ENCODE measurements at regions not wholly inside any gene's neighbourhood (a gene's known extent, or its start where the extent isn't known, plus 50 kb on each side); places are given as distances from the start of the nearest gene placed in this dataset.

DNA sequence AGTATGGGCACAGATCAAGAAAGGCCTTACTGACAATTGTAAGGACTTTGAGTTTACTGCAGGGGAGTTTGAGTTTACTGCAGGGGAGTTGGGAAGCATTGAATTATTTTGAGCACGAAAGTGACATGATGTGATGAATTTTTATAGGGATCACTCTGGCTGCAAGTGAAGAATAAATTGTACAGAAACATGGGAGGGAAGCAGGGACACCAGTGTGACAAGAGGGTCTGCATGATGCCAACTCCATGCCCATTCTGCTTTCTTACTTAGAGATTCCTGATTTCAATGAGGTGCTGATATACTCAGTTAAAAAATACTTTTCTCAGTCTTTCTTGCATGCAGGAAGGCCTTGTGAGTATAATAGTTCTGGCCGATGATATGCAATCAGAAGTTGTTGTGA is 234.4 kb downstream of the CENPF start:
- TF ChIP-seq, protein P1, sequence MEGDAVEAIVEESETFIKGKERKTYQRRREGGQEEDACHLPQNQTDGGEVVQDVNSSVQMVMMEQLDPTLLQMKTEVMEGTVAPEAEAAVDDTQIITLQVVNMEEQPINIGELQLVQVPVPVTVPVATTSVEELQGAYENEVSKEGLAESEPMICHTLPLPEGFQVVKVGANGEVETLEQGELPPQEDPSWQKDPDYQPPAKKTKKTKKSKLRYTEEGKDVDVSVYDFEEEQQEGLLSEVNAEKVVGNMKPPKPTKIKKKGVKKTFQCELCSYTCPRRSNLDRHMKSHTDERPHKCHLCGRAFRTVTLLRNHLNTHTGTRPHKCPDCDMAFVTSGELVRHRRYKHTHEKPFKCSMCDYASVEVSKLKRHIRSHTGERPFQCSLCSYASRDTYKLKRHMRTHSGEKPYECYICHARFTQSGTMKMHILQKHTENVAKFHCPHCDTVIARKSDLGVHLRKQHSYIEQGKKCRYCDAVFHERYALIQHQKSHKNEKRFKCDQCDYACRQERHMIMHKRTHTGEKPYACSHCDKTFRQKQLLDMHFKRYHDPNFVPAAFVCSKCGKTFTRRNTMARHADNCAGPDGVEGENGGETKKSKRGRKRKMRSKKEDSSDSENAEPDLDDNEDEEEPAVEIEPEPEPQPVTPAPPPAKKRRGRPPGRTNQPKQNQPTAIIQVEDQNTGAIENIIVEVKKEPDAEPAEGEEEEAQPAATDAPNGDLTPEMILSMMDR (conservative IDR thresholded peaks at IDR 0.05; ENCODE audit: low read depth, low read length) = no peak
- no peak for DNase-seq (ENCODE audit: low read depth)

DNA sequence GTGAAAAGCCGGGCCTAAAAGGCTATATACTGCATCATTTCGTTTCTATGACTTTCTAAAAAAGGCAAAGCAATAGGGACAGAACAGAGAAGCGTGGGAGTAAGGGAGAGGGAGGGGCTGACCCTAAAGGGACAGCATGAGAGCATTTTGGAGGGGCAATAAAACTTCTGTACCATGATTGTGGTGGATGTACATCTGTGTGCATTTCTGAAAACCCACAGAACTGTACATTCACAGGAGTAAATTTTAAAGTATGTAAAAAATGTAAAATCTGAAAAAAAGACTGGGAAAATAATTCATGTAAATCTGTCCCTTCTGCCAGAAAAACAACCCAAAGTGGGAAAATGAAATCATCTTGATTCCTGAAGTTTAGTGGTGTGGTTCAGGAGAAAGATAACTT is 235.4 kb downstream of the CENPF start:
- DNase-seq (ENCODE audit: low read depth) = peak; percentile 75
- H3K4me3 ChIP-seq (ENCODE audit: low read depth, low read length) = no peak overlapping the region
- TF ChIP-seq, protein P1 (conservative IDR thresholded peaks at IDR 0.05; ENCODE audit: low read depth, low read length) = no peak

More for the DNA sequence above, 234.4 kb downstream of the CENPF start:
- H3K4me3 ChIP-seq (ENCODE audit: low read depth, low read length) = no peak overlapping the region

DNA sequence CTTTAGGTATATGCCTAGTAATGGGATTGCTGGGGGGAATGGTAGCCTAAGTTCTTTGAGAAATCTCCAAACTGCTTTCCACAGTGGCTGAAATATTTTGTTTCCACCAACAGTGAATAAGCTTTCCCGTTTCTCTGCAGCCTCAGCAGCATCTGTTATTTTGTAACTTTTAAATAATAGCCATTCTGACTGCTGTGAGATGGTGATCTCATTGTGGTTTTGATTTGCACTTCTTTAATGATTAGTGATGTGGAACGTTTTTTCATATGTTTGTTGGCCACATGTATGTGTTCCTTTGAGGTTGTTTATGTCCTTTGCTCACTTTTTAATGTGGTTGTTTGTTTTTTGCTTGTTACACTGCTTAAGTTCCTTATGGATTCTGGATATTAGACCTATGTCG is 237.4 kb downstream of the CENPF start:
- TF ChIP-seq, protein P1 (conservative IDR thresholded peaks at IDR 0.05; ENCODE audit: low read depth, low read length) = no peak
- H3K4me3 ChIP-seq (ENCODE audit: low read depth, low read length) = no peak overlapping the region
- peak; percentile 49 for DNase-seq (ENCODE audit: low read depth)

DNA sequence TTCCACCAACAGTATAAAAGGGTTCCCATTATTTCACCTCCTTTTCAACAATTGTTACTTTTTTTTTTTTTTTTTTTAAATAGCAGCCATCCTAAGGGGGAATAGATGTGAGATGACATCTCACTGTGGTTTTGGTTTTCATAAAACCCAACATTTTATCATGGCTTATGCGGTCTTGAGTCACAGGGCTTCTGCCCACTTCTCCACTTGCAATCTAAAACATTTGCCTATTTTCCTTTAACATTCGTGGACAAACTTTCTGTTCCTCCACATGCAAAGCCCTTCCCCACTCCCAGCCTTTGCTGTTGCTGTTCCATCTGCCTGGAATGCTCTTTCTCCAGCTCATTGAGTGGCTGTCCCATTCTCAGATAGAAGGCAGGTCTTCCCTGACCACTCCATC is 239.7 kb upstream of the KCNK2 start:
- TF ChIP-seq, protein P1 (conservative IDR thresholded peaks at IDR 0.05; ENCODE audit: low read depth, low read length) = no peak
- DNase-seq (ENCODE audit: low read depth) = no peak
- H3K4me3 ChIP-seq (ENCODE audit: low read depth, low read length) = no peak overlapping the region

DNA sequence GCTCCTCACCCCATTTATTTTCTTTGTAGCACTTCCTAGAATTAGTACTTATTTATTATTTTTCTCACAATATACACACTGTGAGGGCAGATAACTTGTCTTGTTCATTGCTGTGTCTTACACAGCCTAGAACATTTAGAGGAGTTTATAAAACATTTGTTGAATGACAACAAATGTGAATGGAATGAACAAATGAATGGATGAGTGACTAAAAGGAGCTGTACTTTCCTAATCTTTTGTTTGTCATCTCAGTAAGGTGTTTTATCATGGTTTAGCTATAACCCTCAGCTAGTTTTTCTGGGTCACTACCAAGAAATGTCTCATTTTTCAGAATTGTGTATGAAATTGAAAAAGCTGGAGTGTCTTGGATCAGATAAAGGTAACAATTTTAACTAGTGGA is 239.3 kb upstream of the KCNK2 start:
- DNase-seq (ENCODE audit: low read depth) = no peak
- TF ChIP-seq, protein P1 (conservative IDR thresholded peaks at IDR 0.05; ENCODE audit: low read depth, low read length) = no peak
- H3K4me3 ChIP-seq (ENCODE audit: low read depth, low read length) = no peak overlapping the region

DNA sequence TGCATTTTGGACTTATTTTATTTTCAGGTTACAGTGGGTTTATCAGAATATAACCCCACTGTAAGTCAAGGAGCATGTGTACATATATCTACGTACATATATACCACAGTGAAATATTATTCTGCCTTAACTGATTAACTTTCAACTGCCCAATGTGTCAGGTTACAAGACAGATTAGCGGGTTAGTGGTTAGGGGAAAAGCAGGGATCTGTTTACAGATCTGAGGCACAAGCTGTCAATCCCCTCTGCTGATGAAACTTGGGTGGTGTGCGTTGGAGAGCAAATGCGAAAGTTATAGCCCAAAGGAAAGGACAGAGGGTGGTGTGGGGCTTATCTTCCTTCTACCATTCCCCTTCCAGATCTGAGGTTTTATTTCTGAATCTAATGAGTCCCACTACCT is 238.2 kb upstream of the KCNK2 start:
- no peak overlapping the region for H3K4me3 ChIP-seq (ENCODE audit: low read depth, low read length)
- DNase-seq (ENCODE audit: low read depth) = no peak
- TF ChIP-seq, protein P1 (conservative IDR thresholded peaks at IDR 0.05; ENCODE audit: low read depth, low read length) = no peak

DNA sequence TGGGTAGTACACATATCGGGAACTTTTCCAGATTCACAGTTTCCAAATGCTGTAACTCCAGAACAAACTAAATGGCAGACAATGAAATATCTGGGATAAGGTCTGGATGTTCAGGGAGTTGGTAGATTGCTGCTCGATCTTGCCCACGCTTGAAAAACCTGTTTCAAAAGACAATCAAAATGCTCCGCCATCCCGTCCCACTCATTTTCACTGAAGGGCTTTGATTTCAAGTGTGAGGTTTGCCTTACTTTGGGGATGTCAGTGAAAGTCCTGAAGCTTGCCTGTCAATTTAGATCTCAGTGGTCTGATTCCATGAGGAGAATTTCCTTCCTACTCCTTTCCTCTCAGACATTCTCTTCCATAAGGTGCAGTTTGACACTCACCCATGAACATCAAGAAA is 236.3 kb upstream of the KCNK2 start:
- TF ChIP-seq, protein P1 (conservative IDR thresholded peaks at IDR 0.05; ENCODE audit: low read depth, low read length) = no peak
- H3K4me3 ChIP-seq (ENCODE audit: low read depth, low read length) = no peak overlapping the region
- DNase-seq (ENCODE audit: low read depth) = no peak

Data from choroid plexus epithelial cell (primary cell).